Kidney (tissue), 13 donors: ENCODE measurements at regions not wholly inside any gene's neighbourhood (a gene's known extent, or its start where the extent isn't known, plus 50 kb on each side); places are given as distances from the start of the nearest gene placed in this dataset.
A peak's percentile ranks its signal among the peaks of the same experiment; 100 is the strongest.

ENCODE experiments used
- DNase-seq, 5 donors: peaks; one replicate each; pipeline ENCODE4 v3.0.0-alpha.2; 2013 to 2020
- FAIRE-seq: peaks from 2 replicates; lab custom pipeline; 2012; peaks lifted over from hg19 to GRCh38; lab: Jason Lieb, UNC
- H3K27ac ChIP-seq, 2 donors: one replicate each; pipeline ENCODE4 v1.7.0; 2013; ENCODE audit warnings: low read depth in 2 of 2, low read length in 2 of 2, inconsistent platforms in 1 of 2
- H3K27me3 ChIP-seq: one replicate; pipeline ENCODE4 v1.7.1; 2013; ENCODE audit warnings: low read length, inconsistent platforms; ENCODE audit not compliant: control insufficient read depth, insufficient read depth
- H3K36me3 ChIP-seq, 3 donors: one replicate each; pipeline versions ENCODE4 v1.7.0 to v1.7.1; 2013; ENCODE audit warnings: low read length in 3 of 3, control low read depth in 1 of 3, inconsistent platforms in 1 of 3; ENCODE audit not compliant: insufficient read depth in 3 of 3, control insufficient read depth in 2 of 3
- H3K4me1 ChIP-seq, 3 donors: one replicate each; pipeline versions ENCODE4 v1.7.0 to v1.7.1; 2013; ENCODE audit warnings: low read length in 3 of 3, inconsistent platforms in 1 of 3, low read depth in 1 of 3; ENCODE audit not compliant: control insufficient read depth in 2 of 3, insufficient read depth in 2 of 3
- H3K4me3 ChIP-seq, 3 donors: one replicate each; pipeline versions ENCODE4 v1.7.0 to v1.8.1; 2013; ENCODE audit warnings: low read length in 3 of 3, control low read depth in 1 of 3, inconsistent platforms in 1 of 3
- H3K9ac ChIP-seq, 3 donors: one replicate each; pipeline versions ENCODE4 v1.7.0 to v1.7.1; 2013; ENCODE audit warnings: low read length in 3 of 3, control low read depth in 1 of 3, inconsistent platforms in 1 of 3
- H3K9me3 ChIP-seq, 3 donors: one replicate each; pipeline versions ENCODE4 v1.7.0 to v1.7.1; 2013; ENCODE audit warnings: low read length in 3 of 3, control low read depth in 1 of 3, inconsistent platforms in 1 of 3; ENCODE audit not compliant: control insufficient read depth in 2 of 3, insufficient read depth in 1 of 3
- CTCF ChIP-seq: IDR thresholded peaks from 3 replicates; pipeline ENCODE4 v1.5.1; 2012; ENCODE audit warnings: mild to moderate bottlenecking, moderate library complexity, borderline replicate concordance; ENCODE audit not compliant: insufficient read depth; ENCODE audit errors: extremely low read depth
- intact Hi-C: fragments of 100-400 bp; cut with DNase I; formaldehyde crosslinking; loops from one replicate; pipeline ENCODE4 v1.11.1; 2022
- donor health status: control.
- donor health status: control.
- donor health status: control.
- donor health status: control.
- donor health status: control.
- donor health status: DM: yes; HTN: yes; CAD: no.
- donor health status: Normal renal cell carcinoma (clear cell type).

GRCh38 chr2:65722028-65722778, 289.8 kb upstream of the SPRED2 start:
- peak; percentile 21 for TF ChIP-seq CTCF
- Histone ChIP-seq H3K36me3 (no peaks in the 10 kb centered on the region), H3K27ac (no peak overlapping the region), H3K4me1 (no peaks in the 10 kb centered on the region), H3K4me3 (no peak overlapping the region), H3K9ac (no peak overlapping the region), H3K9me3 (no peaks in the 10 kb centered on the region), H3K27me3 (no peaks in the 10 kb centered on the region)
- FAIRE-seq (no peak), DNase-seq (peak; percentile 80 to 94 (median 81))
- intact Hi-C loops: no loop called here

GRCh38 chr2:65716698-65717097, 284.3 kb upstream of the SPRED2 start:
- Histone ChIP-seq H3K9ac (no peak overlapping the region), H3K27ac (no peak overlapping the region), H3K36me3 (no peaks in the 10 kb centered on the region), H3K27me3 (no peaks in the 10 kb centered on the region), H3K9me3 (no peaks in the 10 kb centered on the region), H3K4me3 (no peak overlapping the region), H3K4me1 (no peaks in the 10 kb centered on the region)
- intact Hi-C loops: no loop called here
- TF ChIP-seq CTCF: no peak
- no peak for FAIRE-seq
- DNase-seq: no peak

DNA sequence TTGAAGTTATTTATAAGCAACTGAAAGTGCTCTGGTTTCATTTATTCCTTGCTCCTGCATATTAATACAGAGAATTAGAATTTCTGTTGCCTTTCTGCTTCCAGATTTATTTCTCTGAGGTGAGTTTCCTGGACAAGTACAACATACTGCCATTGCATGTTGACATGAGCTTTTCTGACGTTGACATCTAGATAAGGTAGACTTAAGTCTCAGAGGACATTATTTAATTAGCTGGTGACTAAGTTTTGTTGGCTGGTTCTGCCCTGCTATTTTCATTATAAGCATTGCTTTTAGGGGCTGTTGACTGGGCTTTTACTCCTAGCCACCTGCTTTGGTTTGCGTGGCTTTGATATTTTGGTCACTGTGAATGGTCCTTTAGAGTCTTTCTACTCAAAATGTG, 282.9 kb upstream of the SPRED2 start:
- DNase-seq: no peak
- Histone ChIP-seq H3K4me3 (no peak overlapping the region), H3K4me1 (no peaks in the 10 kb centered on the region), H3K27ac (no peak overlapping the region), H3K27me3 (no peaks in the 10 kb centered on the region), H3K36me3 (no peaks in the 10 kb centered on the region), H3K9ac (no peak overlapping the region), H3K9me3 (no peaks in the 10 kb centered on the region)
- FAIRE-seq: no peak
- intact Hi-C loops: no loop called here
- TF ChIP-seq CTCF: no peak
